ENCODE measurements at regions not wholly inside any gene's neighbourhood (a gene's known extent, or its start where the extent isn't known, plus 50 kb on each side); places are given as distances from the start of the nearest gene placed in this dataset.

DNA sequence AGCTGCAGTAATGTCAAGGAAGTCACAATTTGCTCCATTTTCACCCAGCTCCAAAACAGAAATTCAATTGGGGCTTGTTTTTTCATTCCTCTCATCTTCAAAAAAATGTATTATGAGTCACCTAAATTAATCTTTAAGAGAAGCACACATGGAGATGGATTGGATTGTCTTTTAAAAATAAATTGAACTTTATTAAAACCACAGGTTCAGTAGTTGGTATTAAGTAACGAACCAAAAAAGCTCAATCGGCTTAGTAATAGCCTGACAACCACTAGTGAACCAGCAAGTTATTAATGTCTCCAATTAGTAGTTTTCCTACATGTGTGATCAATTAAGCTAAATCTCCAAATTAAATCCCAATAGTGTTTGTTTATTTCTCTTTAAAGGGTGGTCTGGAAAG lies 283.5 kb upstream of the GIMD1 start:
- Mint-ChIP-seq H3K36me3 (ENCODE audit: insufficient read depth in 1 of 3, low read depth in 3 of 3) (no peaks in the 10 kb centered on the region), H3K4me1 (no peaks in the 10 kb centered on the region), H3K27me3 (ENCODE audit: low read depth) (no peaks in the 10 kb centered on the region), H3K27ac (no peak overlapping the region), H3K4me3 (no peak overlapping the region), H3K9me3 (no peaks in the 10 kb centered on the region)
- Histone ChIP-seq H2AFZ (ENCODE audit: low read length) (no peak overlapping the region), H2BK15ac (ENCODE audit: low read depth, low read length) (no peak overlapping the region), H2AK5ac (ENCODE audit: insufficient read length, low read length) (no peak overlapping the region), H3K27me3 (ENCODE audit: insufficient read depth, low read length) (no peaks in the 10 kb centered on the region), H3T11ph (ENCODE audit: low read length) (no peak overlapping the region), H3K18ac (ENCODE audit: insufficient read length, low read depth, low read length) (no peak overlapping the region), H3K9me3 (ENCODE audit: control insufficient read depth, low read depth, low read length) (no peaks in the 10 kb centered on the region), H2BK120ac (ENCODE audit: low read depth, low read length, poor library complexity, severe bottlenecking) (no peak overlapping the region), H4K5ac (ENCODE audit: insufficient read length, low read depth, low read length) (no peak overlapping the region), H3K4ac (ENCODE audit: low read depth, low read length) (no peak overlapping the region), H3K23me2 (ENCODE audit: insufficient read length, low read depth, low read length, poor library complexity, severe bottlenecking) (no peaks in the 10 kb centered on the region), H3K27ac (ENCODE audit: insufficient read length, low read depth, low read length) (no peak overlapping the region), H3K14ac (ENCODE audit: insufficient read depth, low read length) (no peak overlapping the region), H3K4me1 (ENCODE audit: insufficient read depth, low read length) (no peaks in the 10 kb centered on the region), H4K20me1 (ENCODE audit: control insufficient read depth, insufficient read depth, insufficient read length) (no peaks in the 10 kb centered on the region), H3K79me2 (ENCODE audit: insufficient read depth, low read length) (no peaks in the 10 kb centered on the region), H3K4me2 (ENCODE audit: insufficient read depth, insufficient read length, low read length) (no peak overlapping the region), H3K9ac (ENCODE audit: extremely low read depth, insufficient read length, low read length) (no peak overlapping the region), H3K23ac (ENCODE audit: insufficient read length, low read depth, low read length) (no peak overlapping the region), H2BK20ac (ENCODE audit: low read depth, low read length, poor library complexity, severe bottlenecking) (no peak overlapping the region), H4K91ac (ENCODE audit: insufficient read length, low read depth, low read length) (no peak overlapping the region), H3K56ac (ENCODE audit: insufficient read length, low read depth, low read length) (no peak overlapping the region), H3K79me1 (ENCODE audit: insufficient read depth, low read depth, low read length, poor library complexity, severe bottlenecking) (no peaks in the 10 kb centered on the region), H2BK5ac (ENCODE audit: insufficient read length, low read length) (no peak overlapping the region), H4K8ac (replicated peaks; ENCODE audit: insufficient read length, low read depth, low read length) (no peak overlapping the region), H2BK12ac (ENCODE audit: insufficient read length, low read depth, low read length) (no peak overlapping the region)
- DNase-seq = no peak
- TF ChIP-seq, protein P1, sequence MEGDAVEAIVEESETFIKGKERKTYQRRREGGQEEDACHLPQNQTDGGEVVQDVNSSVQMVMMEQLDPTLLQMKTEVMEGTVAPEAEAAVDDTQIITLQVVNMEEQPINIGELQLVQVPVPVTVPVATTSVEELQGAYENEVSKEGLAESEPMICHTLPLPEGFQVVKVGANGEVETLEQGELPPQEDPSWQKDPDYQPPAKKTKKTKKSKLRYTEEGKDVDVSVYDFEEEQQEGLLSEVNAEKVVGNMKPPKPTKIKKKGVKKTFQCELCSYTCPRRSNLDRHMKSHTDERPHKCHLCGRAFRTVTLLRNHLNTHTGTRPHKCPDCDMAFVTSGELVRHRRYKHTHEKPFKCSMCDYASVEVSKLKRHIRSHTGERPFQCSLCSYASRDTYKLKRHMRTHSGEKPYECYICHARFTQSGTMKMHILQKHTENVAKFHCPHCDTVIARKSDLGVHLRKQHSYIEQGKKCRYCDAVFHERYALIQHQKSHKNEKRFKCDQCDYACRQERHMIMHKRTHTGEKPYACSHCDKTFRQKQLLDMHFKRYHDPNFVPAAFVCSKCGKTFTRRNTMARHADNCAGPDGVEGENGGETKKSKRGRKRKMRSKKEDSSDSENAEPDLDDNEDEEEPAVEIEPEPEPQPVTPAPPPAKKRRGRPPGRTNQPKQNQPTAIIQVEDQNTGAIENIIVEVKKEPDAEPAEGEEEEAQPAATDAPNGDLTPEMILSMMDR (conservative IDR thresholded peaks at IDR 0.05) = no peak
- no CpG with 5 or more reads among the region's 2 CpGs for WGBS (ENCODE audit: extremely low coverage, insufficient read length, low lambda C conversion rate)

Data from H9 (cell line).